Lower leg skin (tissue), 4 donors: ENCODE measurements at regions not wholly inside any gene's neighbourhood (a gene's known extent, or its start where the extent isn't known, plus 50 kb on each side); places are given as distances from the start of the nearest gene placed in this dataset.

Experiments
- DNase-seq, 2 donors: peaks; one replicate each; pipeline ENCODE4 v3.0.0-alpha.2; 2019; ENCODE audit warnings: low spot score in 2 of 2
- H3K4me3 ChIP-seq: fragments of 200-600 bp; sonication (generic); 2 replicates; pipeline ENCODE4 v1.5.1; 2017; ENCODE audit warnings: mild to moderate bottlenecking, low read depth; ENCODE audit not compliant: poor library complexity, severe bottlenecking
- POLR2A ChIP-seq, 2 donors: fragments of 450-650 bp; IDR thresholded peaks; one replicate each; pipeline ENCODE4 v1.6.1; 2016 to 2017; ENCODE audit warnings: antibody characterized with exemption in 2 of 2, mild to moderate bottlenecking in 1 of 2, moderate library complexity in 1 of 2
- WGBS, 2 donors: methylation state at CpG; one replicate each; pipeline ENCODE4 v1.1.5; 2018; 5-methylcytosine and 5-hydroxymethylcytosine counted together
- intact Hi-C: fragments of 100-400 bp; cut with DNase I; formaldehyde crosslinking; loops from one replicate; pipeline ENCODE4 v1.15.0; 2023; ENCODE audit warnings: low total_unique reads
- TF ChIP-seq, protein P1 (sequence below), 3 donors: fragments of 450-650 bp; IDR thresholded peaks; one replicate each; pipeline ENCODE4 v1.5.1; 2016; ENCODE audit warnings: antibody characterized with exemption in 3 of 3, mild to moderate bottlenecking in 3 of 3, moderate library complexity in 2 of 3

DNA sequence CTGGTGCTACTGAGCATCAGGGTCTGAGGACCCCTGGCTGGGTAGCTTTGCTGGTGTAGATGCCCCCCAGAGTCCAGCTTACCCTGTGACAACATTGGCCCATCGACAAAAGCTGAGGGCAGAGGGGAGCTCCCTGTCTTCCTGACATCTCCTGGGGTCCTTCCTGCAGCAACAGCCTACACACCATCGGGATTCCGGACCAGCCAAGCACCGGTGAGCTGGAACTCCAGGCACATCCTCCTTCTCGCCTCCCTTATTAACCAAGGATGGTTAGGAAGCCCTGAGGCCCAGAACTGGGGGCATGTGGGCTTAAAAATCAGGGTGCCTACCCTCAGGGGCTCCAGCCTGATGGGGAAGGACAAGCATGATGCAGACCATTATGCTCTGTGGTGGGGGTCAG lies 658.0 kb downstream of the PTPRU start:
- no peak for TF ChIP-seq POLR2A (IDR thresholded peaks at IDR 0.05)
- TF ChIP-seq, protein P1, sequence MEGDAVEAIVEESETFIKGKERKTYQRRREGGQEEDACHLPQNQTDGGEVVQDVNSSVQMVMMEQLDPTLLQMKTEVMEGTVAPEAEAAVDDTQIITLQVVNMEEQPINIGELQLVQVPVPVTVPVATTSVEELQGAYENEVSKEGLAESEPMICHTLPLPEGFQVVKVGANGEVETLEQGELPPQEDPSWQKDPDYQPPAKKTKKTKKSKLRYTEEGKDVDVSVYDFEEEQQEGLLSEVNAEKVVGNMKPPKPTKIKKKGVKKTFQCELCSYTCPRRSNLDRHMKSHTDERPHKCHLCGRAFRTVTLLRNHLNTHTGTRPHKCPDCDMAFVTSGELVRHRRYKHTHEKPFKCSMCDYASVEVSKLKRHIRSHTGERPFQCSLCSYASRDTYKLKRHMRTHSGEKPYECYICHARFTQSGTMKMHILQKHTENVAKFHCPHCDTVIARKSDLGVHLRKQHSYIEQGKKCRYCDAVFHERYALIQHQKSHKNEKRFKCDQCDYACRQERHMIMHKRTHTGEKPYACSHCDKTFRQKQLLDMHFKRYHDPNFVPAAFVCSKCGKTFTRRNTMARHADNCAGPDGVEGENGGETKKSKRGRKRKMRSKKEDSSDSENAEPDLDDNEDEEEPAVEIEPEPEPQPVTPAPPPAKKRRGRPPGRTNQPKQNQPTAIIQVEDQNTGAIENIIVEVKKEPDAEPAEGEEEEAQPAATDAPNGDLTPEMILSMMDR (IDR thresholded peaks at IDR 0.05), result no peak
- intact Hi-C loops, result no loop called here
- no peak for DNase-seq
- H3K4me3 ChIP-seq, result no peak overlapping the region
- WGBS, 2 donors, result 73 to 77% methylated on average over 4 to 5 of the region's 5 CpGs

GRCh38 chr1:29893806-29894205 lies 657.5 kb downstream of the PTPRU start:
- DNase-seq, result no peak
- intact Hi-C loops, result no loop called here
- no peak overlapping the region for H3K4me3 ChIP-seq
- 93 to 94% methylated on average over 5 of the region's 5 CpGs for WGBS, 2 donors
- TF ChIP-seq, protein P1 (IDR thresholded peaks at IDR 0.05), result no peak
- TF ChIP-seq POLR2A (IDR thresholded peaks at IDR 0.05), result no peak

- 71 to 75% methylated on average over 7 of the region's 7 CpGs for WGBS, 2 donors
- H3K4me3 ChIP-seq, result no peak overlapping the region
- TF ChIP-seq POLR2A (IDR thresholded peaks at IDR 0.05), result no peak
- TF ChIP-seq, protein P1 (IDR thresholded peaks at IDR 0.05), result no peak
- peak in 1 of 2 donors; percentile 50 for DNase-seq
- intact Hi-C loops, result no loop called here
Measured at GRCh38 chr1:29893046-29893723, 656.9 kb downstream of the PTPRU start.

- peak in 1 of 2 donors; percentile 62 for DNase-seq
- 67 to 78% methylated on average over 1 of the region's 1 CpG for WGBS, 2 donors
- TF ChIP-seq, protein P1 (IDR thresholded peaks at IDR 0.05), result no peak
- TF ChIP-seq POLR2A (IDR thresholded peaks at IDR 0.05), result no peak
- no peak overlapping the region for H3K4me3 ChIP-seq
- intact Hi-C loops, result no loop called here
Measured at GRCh38 chr1:29892247-29892646, 655.9 kb downstream of the PTPRU start.

DNA sequence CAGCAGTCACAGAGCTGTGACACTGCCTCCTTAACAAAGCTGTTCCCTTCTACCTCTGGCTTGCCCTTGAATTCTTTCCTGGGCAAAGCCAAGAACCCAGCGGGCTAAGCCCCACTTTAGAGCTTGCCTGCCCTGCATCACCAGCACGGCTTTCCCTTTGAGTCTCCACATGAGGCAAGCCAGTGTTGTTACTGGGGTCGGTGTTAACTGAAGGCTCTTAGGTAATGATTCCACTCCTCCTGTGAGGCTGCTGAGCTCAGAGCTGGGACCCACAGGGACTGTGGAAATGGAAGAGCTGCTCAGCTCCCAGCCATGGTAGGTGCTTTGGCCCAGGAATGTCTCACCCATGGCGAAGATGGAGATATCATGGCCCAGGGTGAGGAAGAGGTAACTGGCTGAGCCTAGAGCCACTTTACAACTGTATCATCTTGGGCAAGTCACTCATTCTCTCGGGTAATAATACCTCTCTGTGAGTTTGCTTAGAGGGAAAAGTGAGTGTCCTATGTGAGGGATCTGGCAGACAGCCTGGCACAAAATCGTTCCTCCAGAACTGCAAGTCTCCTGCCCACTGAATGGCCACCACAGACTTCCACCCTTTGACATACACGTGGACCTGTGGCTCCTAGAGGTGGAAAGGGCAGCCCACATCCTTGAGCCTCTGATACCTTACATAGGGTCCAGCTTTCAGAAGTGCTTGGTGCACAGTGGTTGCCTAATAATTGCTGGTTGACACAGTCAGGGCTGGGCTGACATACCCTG lies 654.1 kb downstream of the PTPRU start:
- intact Hi-C loops, result no loop called here
- peak in 1 of 2 donors; percentile 59 for DNase-seq
- no peak for TF ChIP-seq POLR2A (IDR thresholded peaks at IDR 0.05)
- TF ChIP-seq, protein P1 (IDR thresholded peaks at IDR 0.05), result no peak
- no peak overlapping the region for H3K4me3 ChIP-seq
- 66 to 74% methylated on average over 6 to 7 of the region's 7 CpGs for WGBS, 2 donors
